Caco-2 (cell line): ENCODE measurements at regions not wholly inside any gene's neighbourhood (a gene's known extent, or its start where the extent isn't known, plus 50 kb on each side); places are given as distances from the start of the nearest gene placed in this dataset.

Experiments used
- BruUV-seq: library from RNA; stranded (reverse); fragments of 400-500 nt; replicated peaks from 2 replicates; lab custom pipeline; 2021; lab: Mats Ljungman, UMichigan
- CTCF ChIA-PET: fragments of 300-600 bp; sonication (Branson Sonifier 250); formaldehyde crosslinking; loops from one replicate; lab custom pipeline; 2022; ENCODE audit warnings: antibody characterized with exemption; lab: Charles Lee
- POLR2A ChIA-PET: fragments of 300-600 bp; sonication (Branson Sonifier 250); formaldehyde crosslinking; loops from one replicate; lab custom pipeline; 2022; ENCODE audit warnings: antibody characterized with exemption; lab: Charles Lee
- DNase-seq, 2 experiments: peaks; one replicate each; pipeline versions ENCODE4 v3.0.0 to v3.0.0-alpha.2; 2020 to 2022
- H3K27me3 ChIP-seq: replicated peaks from 2 replicates; pipeline ENCODE4 v1.6.0; 2011; ENCODE audit warnings: low read length; ENCODE audit not compliant: control insufficient read depth, insufficient read depth
- H3K36me3 ChIP-seq: 2 replicates; pipeline ENCODE4 v1.5.1; 2011; ENCODE audit warnings: low read length; ENCODE audit not compliant: control insufficient read depth, insufficient read depth
- H3K4me1 ChIP-seq: fragments of 250-450 bp; sonication (Bioruptor Pico); 2 replicates; pipeline ENCODE4 v1.5.1; 2020; ENCODE audit warnings: mild to moderate bottlenecking
- H3K4me3 ChIP-seq: 2 replicates; pipeline ENCODE4 v1.5.1; 2011; ENCODE audit warnings: low read depth, mild to moderate bottlenecking, control low read depth, low read length
- H3K9me3 ChIP-seq: fragments of 250-450 bp; sonication (Bioruptor Pico); 2 replicates; pipeline ENCODE4 v1.5.1; 2020; ENCODE audit warnings: mild to moderate bottlenecking, moderate library complexity
- H3K27ac Mint-ChIP-seq: one replicate; pipeline ENCODE4 v1.8.0; 2022; ENCODE audit warnings: mixed read lengths; ENCODE audit not compliant: unreplicated experiment
- H3K27me3 Mint-ChIP-seq: one replicate; pipeline ENCODE4 v1.8.0; 2022; ENCODE audit warnings: mixed read lengths; ENCODE audit not compliant: insufficient read depth, unreplicated experiment
- H3K36me3 Mint-ChIP-seq: one replicate; pipeline ENCODE4 v1.8.0; 2022; ENCODE audit warnings: mild to moderate bottlenecking, mixed read lengths; ENCODE audit not compliant: insufficient read depth, unreplicated experiment
- H3K4me1 Mint-ChIP-seq: one replicate; pipeline ENCODE4 v1.8.0; 2022; ENCODE audit warnings: low read depth, mixed read lengths; ENCODE audit not compliant: unreplicated experiment
- H3K4me3 Mint-ChIP-seq: one replicate; pipeline ENCODE4 v1.8.0; 2022; ENCODE audit warnings: mild to moderate bottlenecking, moderate library complexity, mixed read lengths; ENCODE audit not compliant: unreplicated experiment
- H3K9me3 Mint-ChIP-seq: one replicate; pipeline ENCODE4 v1.8.0; 2022; ENCODE audit warnings: mixed read lengths; ENCODE audit not compliant: unreplicated experiment
- intact Hi-C: fragments of 100-400 bp; cut with micrococcal nuclease; formaldehyde crosslinking; loops from one replicate; pipeline ENCODE4 v1.10.0; 2022; ENCODE audit not compliant: unreplicated experiment
- TF ChIP-seq, protein P1 (sequence below), 2 experiments: fragments of 200-600 bp in 1 of 2; IDR thresholded peaks; 1 replicate in 1 of 2; 2 replicates in 1 of 2; pipeline versions ENCODE4 v1.5.1 to v1.8.0; 2011 to 2022; ENCODE audit warnings: antibody characterized with exemption in 1 of 2, control low read depth in 1 of 2, inconsistent platforms in 1 of 2, low read depth in 1 of 2, low read length in 1 of 2, mild to moderate bottlenecking in 1 of 2, moderate library complexity in 1 of 2; ENCODE audit not compliant: insufficient read depth in 1 of 2, severe bottlenecking in 1 of 2, unreplicated experiment in 1 of 2

DNA sequence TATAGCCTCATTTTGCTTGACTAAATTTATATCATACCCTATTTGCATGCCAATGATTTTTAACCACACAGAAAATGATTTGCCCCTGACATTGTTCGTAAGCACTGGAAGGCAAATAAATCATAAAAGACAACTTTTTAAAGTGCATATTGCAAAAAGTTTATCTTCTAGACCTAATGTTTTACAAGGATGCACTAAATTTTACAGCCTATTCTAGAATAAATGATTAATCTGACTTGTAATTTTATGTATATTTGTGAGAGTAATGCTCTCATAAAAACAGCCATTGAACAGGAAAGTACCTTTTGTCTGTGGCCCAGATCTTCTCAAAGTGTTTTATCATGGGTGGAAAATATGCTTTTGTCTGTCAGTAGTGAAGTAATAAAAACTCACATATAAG, 546.6 kb downstream of the EPHA3 start:
- ChIA-PET POLR2A (no interaction called here), CTCF (no interaction called here)
- DNase-seq: no peak
- H3K4me1 ChIP-seq: no peaks in the 10 kb centered on the region
- no peaks in the 10 kb centered on the region for H3K36me3 ChIP-seq
- intact Hi-C loops: no loop called here
- Mint-ChIP-seq H3K9me3 (peaks cover 10% of the 10 kb centered on the region), H3K27ac (no peak overlapping the region), H3K4me1 (no peaks in the 10 kb centered on the region), H3K4me3 (no peak overlapping the region), H3K36me3 (no peaks in the 10 kb centered on the region), H3K27me3 (peaks cover 3% of the 10 kb centered on the region)
- no peaks in the 10 kb centered on the region for H3K27me3 ChIP-seq
- TF ChIP-seq, protein P1, sequence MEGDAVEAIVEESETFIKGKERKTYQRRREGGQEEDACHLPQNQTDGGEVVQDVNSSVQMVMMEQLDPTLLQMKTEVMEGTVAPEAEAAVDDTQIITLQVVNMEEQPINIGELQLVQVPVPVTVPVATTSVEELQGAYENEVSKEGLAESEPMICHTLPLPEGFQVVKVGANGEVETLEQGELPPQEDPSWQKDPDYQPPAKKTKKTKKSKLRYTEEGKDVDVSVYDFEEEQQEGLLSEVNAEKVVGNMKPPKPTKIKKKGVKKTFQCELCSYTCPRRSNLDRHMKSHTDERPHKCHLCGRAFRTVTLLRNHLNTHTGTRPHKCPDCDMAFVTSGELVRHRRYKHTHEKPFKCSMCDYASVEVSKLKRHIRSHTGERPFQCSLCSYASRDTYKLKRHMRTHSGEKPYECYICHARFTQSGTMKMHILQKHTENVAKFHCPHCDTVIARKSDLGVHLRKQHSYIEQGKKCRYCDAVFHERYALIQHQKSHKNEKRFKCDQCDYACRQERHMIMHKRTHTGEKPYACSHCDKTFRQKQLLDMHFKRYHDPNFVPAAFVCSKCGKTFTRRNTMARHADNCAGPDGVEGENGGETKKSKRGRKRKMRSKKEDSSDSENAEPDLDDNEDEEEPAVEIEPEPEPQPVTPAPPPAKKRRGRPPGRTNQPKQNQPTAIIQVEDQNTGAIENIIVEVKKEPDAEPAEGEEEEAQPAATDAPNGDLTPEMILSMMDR (IDR thresholded peaks at IDR 0.05; ENCODE audit: insufficient read depth in 1 of 2, low read depth in 1 of 2, low read length in 1 of 2, severe bottlenecking in 1 of 2, unreplicated experiment in 1 of 2): no peak
- no peak overlapping the region for H3K4me3 ChIP-seq
- H3K9me3 ChIP-seq: no peaks in the 10 kb centered on the region
- BruUV-seq: no TSS peak

DNA sequence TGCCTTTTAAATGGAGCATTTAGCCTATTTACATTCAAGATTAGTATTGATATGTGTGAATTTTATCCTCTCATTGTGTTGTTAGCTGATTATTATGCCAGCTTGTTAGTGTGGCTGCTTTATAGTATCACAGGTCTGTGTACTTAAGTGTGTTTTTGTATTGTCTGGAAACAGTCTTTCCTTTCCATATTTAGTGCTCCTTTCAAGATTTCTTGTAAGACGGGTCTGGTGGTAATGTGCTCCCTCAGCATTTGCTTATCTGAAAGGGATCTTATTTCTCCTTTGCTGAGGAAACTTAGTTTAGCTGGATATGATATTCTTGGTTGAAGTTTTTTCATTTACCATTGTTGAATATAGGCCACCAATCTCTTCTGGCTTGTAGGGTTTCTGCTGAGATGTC, 549.0 kb downstream of the EPHA3 start:
- TF ChIP-seq, protein P1 (IDR thresholded peaks at IDR 0.05; ENCODE audit: insufficient read depth in 1 of 2, low read depth in 1 of 2, low read length in 1 of 2, severe bottlenecking in 1 of 2, unreplicated experiment in 1 of 2): no peak
- Histone ChIP-seq H3K9me3 (no peaks in the 10 kb centered on the region), H3K4me3 (no peak overlapping the region), H3K4me1 (no peaks in the 10 kb centered on the region), H3K27me3 (no peaks in the 10 kb centered on the region), H3K36me3 (no peaks in the 10 kb centered on the region)
- Mint-ChIP-seq H3K4me3 (no peak overlapping the region), H3K9me3 (peaks cover 10% of the 10 kb centered on the region), H3K27ac (no peak overlapping the region), H3K36me3 (no peaks in the 10 kb centered on the region), H3K4me1 (no peaks in the 10 kb centered on the region), H3K27me3 (no peaks in the 10 kb centered on the region)
- intact Hi-C loops: no loop called here
- DNase-seq: no peak
- no TSS peak for BruUV-seq
- CTCF ChIA-PET: no interaction called here
- POLR2A ChIA-PET: no interaction called here

DNA sequence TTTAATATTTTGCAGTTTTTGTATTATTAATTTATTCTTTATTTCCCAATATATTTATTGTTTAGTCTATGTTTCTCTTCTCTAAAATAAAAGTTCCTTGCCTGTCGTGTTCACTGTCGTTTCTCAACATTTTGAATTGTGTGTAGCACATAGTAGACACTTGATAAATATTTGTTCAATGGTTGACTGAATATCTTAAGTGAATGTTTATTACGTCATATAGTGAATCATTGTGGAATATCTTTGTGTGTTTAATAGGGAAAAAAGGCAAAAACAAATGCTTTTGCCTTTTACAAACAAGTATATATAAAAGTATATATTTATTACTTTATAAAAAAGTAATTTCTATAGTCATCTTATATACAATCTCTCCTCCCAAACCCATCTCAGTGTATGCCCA, 572.3 kb downstream of the EPHA3 start:
- H3K36me3 Mint-ChIP-seq: no peaks in the 10 kb centered on the region
- intact Hi-C loops: loop anchor here (10.0 kb wide), 1 partner anchor 365 kb away; no protein-coding TSS in a partner anchor
- BruUV-seq: no TSS peak
- Histone ChIP-seq H3K4me3 (no peak overlapping the region), H3K36me3 (no peaks in the 10 kb centered on the region), H3K9me3 (no peaks in the 10 kb centered on the region), H3K4me1 (no peaks in the 10 kb centered on the region), H3K27me3 (no peaks in the 10 kb centered on the region)
- TF ChIP-seq, protein P1 (IDR thresholded peaks at IDR 0.05; ENCODE audit: insufficient read depth in 1 of 2, low read depth in 1 of 2, low read length in 1 of 2, severe bottlenecking in 1 of 2, unreplicated experiment in 1 of 2): no peak
- H3K27me3 Mint-ChIP-seq: peaks cover 2% of the 10 kb centered on the region
- ChIA-PET CTCF (no interaction called here), POLR2A (no interaction called here)
- DNase-seq: no peak
- H3K4me3 Mint-ChIP-seq: no peak overlapping the region
- H3K9me3 Mint-ChIP-seq: no peaks in the 10 kb centered on the region
- H3K27ac Mint-ChIP-seq: no peak overlapping the region
- H3K4me1 Mint-ChIP-seq: no peaks in the 10 kb centered on the region
